Tibial nerve (tissue), 3 donors: ENCODE measurements at regions not wholly inside any gene's neighbourhood (a gene's known extent, or its start where the extent isn't known, plus 50 kb on each side); places are given as distances from the start of the nearest gene placed in this dataset.

Source experiments
- POLR2A ChIP-seq, 2 donors: fragments of 450-650 bp; IDR thresholded peaks; one replicate each; pipeline ENCODE4 v1.6.1; 2017; ENCODE audit warnings: antibody characterized with exemption in 2 of 2, mild to moderate bottlenecking in 2 of 2, moderate library complexity in 2 of 2
- TF ChIP-seq, protein P1 (sequence below), 5 experiments: fragments of 200-600 bp in 3 of 5; fragments of 450-650 bp in 2 of 5; sonication (generic) in 3 of 5; IDR thresholded peaks; one replicate each; pipeline ENCODE4 v1.5.1; 2016 to 2019; ENCODE audit warnings: antibody characterized with exemption in 5 of 5, mild to moderate bottlenecking in 3 of 5, moderate library complexity in 2 of 5

DNA sequence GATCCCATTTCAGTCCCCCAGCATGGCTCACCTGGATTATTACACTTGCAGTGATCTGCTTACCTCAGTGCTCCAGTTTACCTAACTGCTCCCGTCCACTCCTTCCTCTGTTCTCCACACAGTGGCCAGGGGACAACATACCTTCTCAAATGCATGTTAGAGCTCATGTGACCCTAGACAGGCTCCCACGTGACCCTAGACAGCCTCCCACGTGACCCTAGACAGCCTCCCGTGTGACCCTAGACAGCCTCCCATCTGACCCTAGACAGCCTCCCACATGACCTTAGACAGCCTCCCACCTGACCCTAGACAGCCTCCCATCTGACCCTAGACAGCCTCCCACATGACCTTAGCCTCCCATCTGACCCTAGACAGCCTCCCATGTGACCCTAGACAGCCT lies 226.0 kb upstream of the TMEM132C start:
- TF ChIP-seq, protein P1, sequence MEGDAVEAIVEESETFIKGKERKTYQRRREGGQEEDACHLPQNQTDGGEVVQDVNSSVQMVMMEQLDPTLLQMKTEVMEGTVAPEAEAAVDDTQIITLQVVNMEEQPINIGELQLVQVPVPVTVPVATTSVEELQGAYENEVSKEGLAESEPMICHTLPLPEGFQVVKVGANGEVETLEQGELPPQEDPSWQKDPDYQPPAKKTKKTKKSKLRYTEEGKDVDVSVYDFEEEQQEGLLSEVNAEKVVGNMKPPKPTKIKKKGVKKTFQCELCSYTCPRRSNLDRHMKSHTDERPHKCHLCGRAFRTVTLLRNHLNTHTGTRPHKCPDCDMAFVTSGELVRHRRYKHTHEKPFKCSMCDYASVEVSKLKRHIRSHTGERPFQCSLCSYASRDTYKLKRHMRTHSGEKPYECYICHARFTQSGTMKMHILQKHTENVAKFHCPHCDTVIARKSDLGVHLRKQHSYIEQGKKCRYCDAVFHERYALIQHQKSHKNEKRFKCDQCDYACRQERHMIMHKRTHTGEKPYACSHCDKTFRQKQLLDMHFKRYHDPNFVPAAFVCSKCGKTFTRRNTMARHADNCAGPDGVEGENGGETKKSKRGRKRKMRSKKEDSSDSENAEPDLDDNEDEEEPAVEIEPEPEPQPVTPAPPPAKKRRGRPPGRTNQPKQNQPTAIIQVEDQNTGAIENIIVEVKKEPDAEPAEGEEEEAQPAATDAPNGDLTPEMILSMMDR (IDR thresholded peaks at IDR 0.05): no peak
- TF ChIP-seq POLR2A (IDR thresholded peaks at IDR 0.05): no peak
